SU-DHL-6 (cell line): ENCODE measurements at regions not wholly inside any gene's neighbourhood (a gene's known extent, or its start where the extent isn't known, plus 50 kb on each side); places are given as distances from the start of the nearest gene placed in this dataset.

Experiments
- H2AFZ ChIP-seq: fragments of 200-600 bp; sonication (generic); 2 replicates; pipeline ENCODE4 v1.6.1; 2014; ENCODE audit warnings: low read depth, mild to moderate bottlenecking, moderate library complexity, mixed read lengths, antibody characterized with exemption, low read length; ENCODE audit not compliant: severe bottlenecking
- H3F3A ChIP-seq: fragments of 200-600 bp; shearing (Covaris generic); 2 replicates; pipeline ENCODE4 v1.6.0; 2016; ENCODE audit warnings: antibody characterized with exemption, mild to moderate bottlenecking; ENCODE audit not compliant: insufficient read depth
- H3K27ac ChIP-seq: fragments of 200-600 bp; sonication (generic); 2 replicates; pipeline ENCODE4 v1.5.1; 2016; ENCODE audit warnings: low read depth, mild to moderate bottlenecking, low read length, moderate library complexity, mixed read lengths
- H3K27me3 ChIP-seq: fragments of 200-600 bp; sonication (generic), shearing (Covaris generic); 2 replicates; pipeline ENCODE4 v1.6.0; 2014; ENCODE audit warnings: mild to moderate bottlenecking, low read length
- H3K36me3 ChIP-seq: fragments of 200-600 bp; sonication (generic); 2 replicates; pipeline ENCODE4 v1.6.1; 2014; ENCODE audit warnings: mild to moderate bottlenecking, low read length, mixed read lengths
- H3K4me2 ChIP-seq: fragments of 300-600, 200-600 bp; shearing (Covaris generic), sonication (generic); 2 replicates; pipeline ENCODE4 v1.6.0; 2014; ENCODE audit warnings: low read length, low read depth, mild to moderate bottlenecking; ENCODE audit not compliant: poor library complexity, severe bottlenecking
- H3K4me3 ChIP-seq: fragments of 200-600 bp; sonication (generic); 2 replicates; pipeline ENCODE4 v1.5.1; 2014; ENCODE audit warnings: antibody characterized with exemption, low read length, mild to moderate bottlenecking, mixed read lengths; ENCODE audit not compliant: insufficient read depth, poor library complexity, severe bottlenecking
- H3K79me2 ChIP-seq: fragments of 200-600 bp; sonication (generic); 2 replicates; pipeline ENCODE4 v1.6.1; 2014; ENCODE audit warnings: mild to moderate bottlenecking, low read length, moderate library complexity; ENCODE audit not compliant: insufficient read depth
- H3K9ac ChIP-seq: fragments of 200-600 bp; sonication (generic); 2 replicates; pipeline ENCODE4 v1.7.0; 2014; ENCODE audit warnings: mild to moderate bottlenecking, low read length
- H3K9me2 ChIP-seq: fragments of 200-600 bp; sonication (generic); replicated peaks from 2 replicates; pipeline ENCODE4 v1.6.1; 2014; ENCODE audit warnings: low read length; ENCODE audit not compliant: insufficient read depth
- H3K9me3 ChIP-seq: fragments of 200-600 bp; sonication (generic); 2 replicates; pipeline ENCODE4 v1.6.1; 2014; ENCODE audit warnings: low read length, mixed read lengths; ENCODE audit not compliant: insufficient read depth
- H4K20me1 ChIP-seq: fragments of 200-600 bp; sonication (generic); 2 replicates; pipeline ENCODE4 v1.6.1; 2014; ENCODE audit warnings: low read depth, mild to moderate bottlenecking, antibody characterized with exemption, low read length, moderate library complexity, mixed read lengths
- EZH2phosphoT487 ChIP-seq: fragments of 200-600 bp; sonication (generic), shearing (Covaris generic); conservative IDR thresholded peaks from 2 replicates; pipeline ENCODE4 v1.6.1; 2018; ENCODE audit warnings: mild to moderate bottlenecking, antibody characterized with exemption, low read length, moderate library complexity, mixed read lengths
- TF ChIP-seq, protein P1 (sequence below): fragments of 200-600 bp; sonication (generic); IDR thresholded peaks from one replicate; pipeline ENCODE4 v1.5.1; 2017; ENCODE audit warnings: antibody characterized with exemption, mild to moderate bottlenecking, low read length, moderate library complexity; ENCODE audit not compliant: insufficient read depth, poor library complexity, severe bottlenecking

DNA sequence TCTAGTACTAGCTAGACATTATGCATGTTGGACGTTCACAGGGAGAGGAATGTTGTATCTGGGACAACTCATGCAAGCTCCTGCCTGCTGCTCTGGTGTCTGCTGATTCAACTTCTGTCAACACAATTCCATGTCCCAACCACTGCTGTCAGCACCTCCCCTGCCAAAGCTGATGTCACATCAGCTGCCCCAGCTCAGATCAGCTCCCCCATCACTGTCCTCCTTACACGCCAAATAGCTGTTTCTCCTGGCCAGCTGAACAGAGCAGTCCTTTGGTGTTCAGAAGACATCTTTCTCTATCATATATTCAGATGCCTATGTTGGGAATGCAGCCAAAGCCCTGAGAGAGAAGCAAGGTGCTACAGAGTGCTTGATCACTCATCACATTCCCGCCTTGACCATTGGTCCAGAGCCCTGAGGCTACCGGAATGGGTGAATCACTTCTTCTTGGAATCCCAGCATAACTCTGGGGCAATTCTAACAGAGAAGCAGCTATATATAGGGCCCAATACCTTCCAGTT, 223.3 kb downstream of the SEC61B start:
- Histone ChIP-seq H3K79me2 (no peaks in the 10 kb centered on the region), H3K27me3 (no peaks in the 10 kb centered on the region), H3K4me2 (no peak overlapping the region), H3K9me2 (no peaks in the 10 kb centered on the region), H4K20me1 (no peaks in the 10 kb centered on the region), H3K36me3 (no peaks in the 10 kb centered on the region), H3K9ac (no peak overlapping the region), H3K4me3 (no peak overlapping the region), H3F3A (no peaks in the 10 kb centered on the region), H3K9me3 (no peaks in the 10 kb centered on the region), H3K27ac (no peak overlapping the region), H2AFZ (no peak overlapping the region)
- no peak for TF ChIP-seq EZH2phosphoT487
- TF ChIP-seq, protein P1, sequence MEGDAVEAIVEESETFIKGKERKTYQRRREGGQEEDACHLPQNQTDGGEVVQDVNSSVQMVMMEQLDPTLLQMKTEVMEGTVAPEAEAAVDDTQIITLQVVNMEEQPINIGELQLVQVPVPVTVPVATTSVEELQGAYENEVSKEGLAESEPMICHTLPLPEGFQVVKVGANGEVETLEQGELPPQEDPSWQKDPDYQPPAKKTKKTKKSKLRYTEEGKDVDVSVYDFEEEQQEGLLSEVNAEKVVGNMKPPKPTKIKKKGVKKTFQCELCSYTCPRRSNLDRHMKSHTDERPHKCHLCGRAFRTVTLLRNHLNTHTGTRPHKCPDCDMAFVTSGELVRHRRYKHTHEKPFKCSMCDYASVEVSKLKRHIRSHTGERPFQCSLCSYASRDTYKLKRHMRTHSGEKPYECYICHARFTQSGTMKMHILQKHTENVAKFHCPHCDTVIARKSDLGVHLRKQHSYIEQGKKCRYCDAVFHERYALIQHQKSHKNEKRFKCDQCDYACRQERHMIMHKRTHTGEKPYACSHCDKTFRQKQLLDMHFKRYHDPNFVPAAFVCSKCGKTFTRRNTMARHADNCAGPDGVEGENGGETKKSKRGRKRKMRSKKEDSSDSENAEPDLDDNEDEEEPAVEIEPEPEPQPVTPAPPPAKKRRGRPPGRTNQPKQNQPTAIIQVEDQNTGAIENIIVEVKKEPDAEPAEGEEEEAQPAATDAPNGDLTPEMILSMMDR: no peak

DNA sequence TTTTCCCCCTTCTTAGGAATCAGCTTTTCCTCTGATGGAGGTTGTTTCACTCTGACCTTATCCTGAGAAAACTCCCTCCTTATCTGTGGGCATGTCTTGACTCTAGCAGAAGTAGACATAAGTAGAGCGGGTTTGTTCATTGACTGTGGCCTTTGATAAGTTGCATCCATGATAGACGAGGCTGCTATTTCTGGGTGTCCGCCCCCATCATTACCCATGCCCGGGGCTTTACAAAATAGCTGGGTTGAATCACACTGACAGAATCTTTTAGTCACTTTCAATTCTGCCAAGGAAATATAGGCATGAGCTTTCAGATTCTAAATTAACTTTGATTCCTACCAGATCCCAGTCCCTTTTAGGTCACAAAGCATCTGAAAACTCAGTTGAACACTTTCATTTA, 223.8 kb downstream of the SEC61B start:
- Histone ChIP-seq H3K27me3 (no peaks in the 10 kb centered on the region), H3K79me2 (no peaks in the 10 kb centered on the region), H3K36me3 (no peaks in the 10 kb centered on the region), H3K9ac (no peak overlapping the region), H3K4me2 (no peak overlapping the region), H3K27ac (no peak overlapping the region), H3K4me3 (no peak overlapping the region), H3F3A (no peaks in the 10 kb centered on the region), H3K9me3 (no peaks in the 10 kb centered on the region), H2AFZ (no peak overlapping the region), H3K9me2 (no peaks in the 10 kb centered on the region), H4K20me1 (no peaks in the 10 kb centered on the region)
- TF ChIP-seq, protein P1: no peak
- no peak for TF ChIP-seq EZH2phosphoT487

DNA sequence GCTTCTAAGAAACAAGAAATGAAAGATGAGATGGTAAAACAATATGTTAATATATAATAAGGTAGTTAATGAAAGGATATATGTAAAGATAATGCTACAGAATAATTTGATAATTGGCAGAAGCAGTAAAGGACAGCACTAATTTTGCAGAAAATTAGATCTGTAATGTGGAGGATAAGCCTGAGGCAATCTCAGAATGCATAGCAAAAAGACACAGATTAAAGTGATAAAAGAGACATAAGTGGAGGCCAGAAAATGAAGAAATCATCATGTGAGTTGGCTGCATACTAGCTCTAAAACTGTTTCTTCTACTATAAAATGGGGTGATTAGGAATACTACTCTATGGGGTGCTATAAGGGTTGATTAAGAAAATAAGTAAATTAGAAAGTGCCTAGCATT, 225.9 kb downstream of the SEC61B start:
- H3K9ac ChIP-seq: no peak overlapping the region
- H3K79me2 ChIP-seq: no peaks in the 10 kb centered on the region
- no peak overlapping the region for H3K4me2 ChIP-seq
- TF ChIP-seq EZH2phosphoT487: no peak
- TF ChIP-seq, protein P1: no peak
- H4K20me1 ChIP-seq: no peaks in the 10 kb centered on the region
- no peaks in the 10 kb centered on the region for H3K27me3 ChIP-seq
- no peak overlapping the region for H3K27ac ChIP-seq
- no peaks in the 10 kb centered on the region for H3K36me3 ChIP-seq
- H3K9me3 ChIP-seq: no peaks in the 10 kb centered on the region
- H2AFZ ChIP-seq: no peak overlapping the region
- H3K4me3 ChIP-seq: no peak overlapping the region
- no peaks in the 10 kb centered on the region for H3K9me2 ChIP-seq
- no peaks in the 10 kb centered on the region for H3F3A ChIP-seq
